SK-N-SH treated with all-trans-retinoic acid at 6 μM for 48 hours (cell line): ENCODE measurements at regions not wholly inside any gene's neighbourhood (a gene's known extent, or its start where the extent isn't known, plus 50 kb on each side); places are given as distances from the start of the nearest gene placed in this dataset.

ENCODE experiments used
- ATAC-seq: fragments of 200-7000 bp; cut with Tn5 transposase; 3 replicates; pipeline ENCODE4 v1.9.1; 2020; ENCODE audit warnings: mild to moderate bottlenecking, moderate library complexity
- ARNTL ChIP-seq: fragments of 450-650 bp; formaldehyde crosslinking; IDR thresholded peaks from 2 replicates; pipeline ENCODE4 v1.5.0; 2020; ENCODE audit warnings: low read depth, mild to moderate bottlenecking, moderate library complexity, borderline replicate concordance
- BACH2 ChIP-seq: fragments of 250-450 bp; sonication (Bioruptor Pico); IDR thresholded peaks from 2 replicates; pipeline ENCODE4 v1.9.0; 2021; ENCODE audit warnings: mild to moderate bottlenecking, borderline replicate concordance
- CREB5 ChIP-seq: fragments of 250-450 bp; sonication (Bioruptor Pico); IDR thresholded peaks from 2 replicates; pipeline ENCODE4 v1.5.1; 2020; ENCODE audit warnings: low read depth, mild to moderate bottlenecking, moderate library complexity
- CSDC2 ChIP-seq: fragments of 250-450 bp; sonication (Bioruptor Pico); IDR thresholded peaks from 2 replicates; pipeline ENCODE4 v1.5.0; 2020; ENCODE audit warnings: mild to moderate bottlenecking, moderate library complexity
- CSRNP3 ChIP-seq: fragments of 250-450 bp; sonication (Bioruptor Pico); IDR thresholded peaks from 2 replicates; pipeline ENCODE4 v1.5.1; 2021; ENCODE audit warnings: mild to moderate bottlenecking, moderate library complexity
- ESRRG ChIP-seq: fragments of 250-450 bp; sonication (Bioruptor Pico); IDR thresholded peaks from 2 replicates; pipeline ENCODE4 v1.6.1; 2021; ENCODE audit warnings: mild to moderate bottlenecking
- GLIS3 ChIP-seq: fragments of 250-450 bp; sonication (Bioruptor Pico); IDR thresholded peaks from 2 replicates; pipeline ENCODE4 v1.5.0; 2020; ENCODE audit warnings: mild to moderate bottlenecking, moderate library complexity
- OSR1 ChIP-seq: fragments of 250-450 bp; sonication (Bioruptor Pico); IDR thresholded peaks from 2 replicates; pipeline ENCODE4 v1.8.0; 2022; ENCODE audit warnings: moderate library complexity, mild to moderate bottlenecking, inconsistent platforms
- POU6F1 ChIP-seq: fragments of 250-450 bp; sonication (Bioruptor Pico); IDR thresholded peaks from 2 replicates; pipeline ENCODE4 v1.8.0; 2021; ENCODE audit warnings: low read depth, mild to moderate bottlenecking, moderate library complexity, borderline replicate concordance
- PPARA ChIP-seq: fragments of 250-450 bp; sonication (Bioruptor Pico); IDR thresholded peaks from 2 replicates; pipeline ENCODE4 v1.5.0; 2020; ENCODE audit warnings: mild to moderate bottlenecking, borderline replicate concordance
- RARB ChIP-seq: fragments of 250-450 bp; sonication (Bioruptor Pico); IDR thresholded peaks from 2 replicates; pipeline ENCODE4 v1.8.0; 2021; ENCODE audit warnings: mild to moderate bottlenecking, moderate library complexity
- SNAI2 ChIP-seq: fragments of 250-450 bp; sonication (Bioruptor Pico); IDR thresholded peaks from 2 replicates; pipeline ENCODE4 v1.5.0; 2020; ENCODE audit warnings: mild to moderate bottlenecking, moderate library complexity
- TCF4 ChIP-seq: fragments of 250-450 bp; sonication (Bioruptor Pico); IDR thresholded peaks from 2 replicates; pipeline ENCODE4 v1.8.0; 2021; ENCODE audit warnings: mild to moderate bottlenecking, moderate library complexity, borderline replicate concordance
- TOX ChIP-seq: fragments of 250-450 bp; sonication (Bioruptor Pico); IDR thresholded peaks from 2 replicates; pipeline ENCODE4 v1.8.0; 2021; ENCODE audit warnings: mild to moderate bottlenecking, moderate library complexity, borderline replicate concordance
- TSHZ2 ChIP-seq: fragments of 250-450 bp; sonication (Bioruptor Pico); IDR thresholded peaks from 2 replicates; pipeline ENCODE4 v1.5.0; 2020; ENCODE audit warnings: mild to moderate bottlenecking, moderate library complexity
- ZC3H10 ChIP-seq: fragments of 250-450 bp; sonication (Bioruptor Pico); IDR thresholded peaks from 2 replicates; pipeline ENCODE4 v1.5.1; 2021; ENCODE audit warnings: mild to moderate bottlenecking, moderate library complexity
- ZFP30 ChIP-seq: fragments of 450-650 bp; formaldehyde crosslinking; IDR thresholded peaks from 2 replicates; pipeline ENCODE4 v1.5.0; 2022; ENCODE audit warnings: mild to moderate bottlenecking, moderate library complexity
- ZNF565 ChIP-seq: fragments of 450-650 bp; formaldehyde crosslinking; conservative IDR thresholded peaks from 2 replicates; pipeline ENCODE4 v1.5.0; 2020; ENCODE audit warnings: low read depth, mild to moderate bottlenecking, moderate library complexity
- ZNF8 ChIP-seq: fragments of 450-650 bp; formaldehyde crosslinking; IDR thresholded peaks from 2 replicates; pipeline ENCODE4 v1.5.0; 2020; ENCODE audit warnings: mild to moderate bottlenecking, moderate library complexity
- TF ChIP-seq, protein P1 (sequence below): fragments of 250-450 bp; sonication (Bioruptor Pico); IDR thresholded peaks from 2 replicates; pipeline ENCODE4 v1.8.0; 2020; ENCODE audit warnings: mild to moderate bottlenecking, moderate library complexity, borderline replicate concordance

- ATAC-seq = no peak
These were observed 159.5 kb upstream of the FTMT start for GRCh38 chr5:121692158-121692557.

GRCh38 chr5:121693864-121694263 is 157.8 kb upstream of the FTMT start:
- TF ChIP-seq POU6F1 = no peak
- no peak for TF ChIP-seq TOX
- TF ChIP-seq ZNF565 (CRISPR knock-in tag) = no peak
- no peak for TF ChIP-seq BACH2 (CRISPR knock-in tag)
- TF ChIP-seq CSRNP3 = no peak
- TF ChIP-seq ZC3H10 (CRISPR knock-in tag) = no peak
- no peak for TF ChIP-seq PPARA
- TF ChIP-seq TCF4 = no peak
- TF ChIP-seq, protein P1, sequence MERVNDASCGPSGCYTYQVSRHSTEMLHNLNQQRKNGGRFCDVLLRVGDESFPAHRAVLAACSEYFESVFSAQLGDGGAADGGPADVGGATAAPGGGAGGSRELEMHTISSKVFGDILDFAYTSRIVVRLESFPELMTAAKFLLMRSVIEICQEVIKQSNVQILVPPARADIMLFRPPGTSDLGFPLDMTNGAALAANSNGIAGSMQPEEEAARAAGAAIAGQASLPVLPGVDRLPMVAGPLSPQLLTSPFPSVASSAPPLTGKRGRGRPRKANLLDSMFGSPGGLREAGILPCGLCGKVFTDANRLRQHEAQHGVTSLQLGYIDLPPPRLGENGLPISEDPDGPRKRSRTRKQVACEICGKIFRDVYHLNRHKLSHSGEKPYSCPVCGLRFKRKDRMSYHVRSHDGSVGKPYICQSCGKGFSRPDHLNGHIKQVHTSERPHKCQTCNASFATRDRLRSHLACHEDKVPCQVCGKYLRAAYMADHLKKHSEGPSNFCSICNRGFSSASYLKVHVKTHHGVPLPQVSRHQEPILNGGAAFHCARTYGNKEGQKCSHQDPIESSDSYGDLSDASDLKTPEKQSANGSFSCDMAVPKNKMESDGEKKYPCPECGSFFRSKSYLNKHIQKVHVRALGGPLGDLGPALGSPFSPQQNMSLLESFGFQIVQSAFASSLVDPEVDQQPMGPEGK (CRISPR knock-in tag) = no peak
- no peak for TF ChIP-seq ZNF8 (CRISPR knock-in tag)
- ATAC-seq = no peak

More at GRCh38 chr5:121692158-121692557, 159.5 kb upstream of the FTMT start:
- TF ChIP-seq BACH2 (CRISPR knock-in tag) (no peak), POU6F1 (no peak), CSDC2 (no peak), TCF4 (no peak), ZFP30 (CRISPR knock-in tag) (no peak), GLIS3 (CRISPR knock-in tag) (no peak), ZNF565 (CRISPR knock-in tag) (no peak), ESRRG (CRISPR knock-in tag) (no peak), ZC3H10 (CRISPR knock-in tag) (no peak), CREB5 (CRISPR knock-in tag) (no peak), RARB (CRISPR knock-in tag) (no peak), SNAI2 (CRISPR knock-in tag) (no peak), OSR1 (CRISPR knock-in tag) (no peak), PPARA (no peak), TOX (no peak)
- TF ChIP-seq, protein P1 (CRISPR knock-in tag) = no peak

DNA sequence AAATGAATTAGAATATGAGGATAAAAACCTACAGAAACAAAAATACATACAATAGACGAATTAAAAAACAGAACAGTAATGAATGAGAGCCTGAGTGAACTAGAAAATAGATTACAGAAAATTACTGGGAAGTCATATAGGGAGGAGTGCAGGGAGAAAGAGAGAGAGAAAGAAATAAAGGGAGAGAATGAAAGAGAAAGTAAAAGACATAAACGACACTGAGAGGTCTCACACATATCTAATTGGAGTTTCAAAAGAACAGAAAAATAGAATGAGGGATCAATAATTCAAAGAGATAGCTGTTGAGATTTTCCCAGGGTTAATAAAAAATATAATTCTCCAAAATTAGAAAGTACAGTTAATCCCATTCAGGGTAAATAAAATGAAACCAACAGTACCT is 156.4 kb upstream of the FTMT start:
- no peak for ATAC-seq
- TF ChIP-seq TCF4 (no peak), RARB (CRISPR knock-in tag) (no peak), TSHZ2 (CRISPR knock-in tag) (no peak), CSDC2 (no peak), PPARA (no peak), SNAI2 (CRISPR knock-in tag) (no peak), CSRNP3 (no peak), ARNTL (CRISPR knock-in tag) (no peak), ZNF565 (CRISPR knock-in tag) (no peak)
